ENCODE measurements at regions not wholly inside any gene's neighbourhood (a gene's known extent, or its start where the extent isn't known, plus 50 kb on each side); places are given as distances from the start of the nearest gene placed in this dataset.

DNA sequence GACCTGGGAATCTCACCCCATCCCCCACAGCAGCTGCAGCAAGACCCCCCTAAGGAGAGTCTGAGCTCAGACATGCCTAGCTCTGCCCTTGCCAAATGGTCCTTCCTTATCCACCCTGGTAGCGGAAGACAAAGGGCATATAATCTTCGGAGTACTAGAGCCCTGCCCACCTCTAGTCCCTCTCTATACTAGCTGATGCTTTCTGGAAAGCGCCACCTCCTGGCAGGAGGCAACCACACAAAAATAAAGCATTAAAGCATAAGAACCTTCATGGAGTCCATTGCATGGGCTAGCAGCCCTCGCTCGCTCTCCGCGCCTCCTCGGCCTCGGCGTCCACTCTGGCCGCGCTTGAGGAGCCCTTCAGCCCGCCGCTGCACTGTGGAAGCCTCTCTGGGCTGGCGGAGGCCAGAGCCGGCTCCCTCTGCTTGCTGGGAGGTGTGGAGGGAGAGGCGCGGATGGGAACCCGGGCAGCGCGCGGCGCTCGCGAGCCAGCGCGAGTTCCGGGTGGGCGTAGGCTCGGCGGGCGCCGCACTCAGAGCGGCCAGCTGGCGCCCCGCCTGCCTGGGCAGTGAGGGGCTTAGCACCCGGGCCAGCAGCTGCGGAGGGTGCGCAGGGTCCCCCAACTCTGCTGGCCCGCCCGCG is 941.2 kb downstream of the SUCLG1 start:
- no peak for DNase-seq

DNA sequence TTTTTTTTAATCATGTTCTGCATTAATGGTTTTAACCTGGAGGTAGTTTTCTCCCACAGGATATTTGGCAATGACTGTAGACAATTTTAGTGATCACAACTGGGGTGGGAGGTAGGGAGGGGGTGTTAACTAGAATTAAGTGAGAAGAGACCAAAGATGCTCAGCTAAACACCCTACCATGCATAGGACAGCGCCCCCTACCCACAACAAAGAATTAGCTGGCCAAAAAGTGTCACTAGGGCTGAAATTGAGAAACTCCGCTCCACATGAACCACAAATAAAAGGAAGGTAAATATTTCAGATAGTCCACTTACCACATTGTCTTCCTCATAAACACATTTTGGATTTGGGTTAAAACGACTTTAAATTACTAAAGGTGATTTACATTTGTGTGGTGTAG is 942.6 kb downstream of the SUCLG1 start:
- DNase-seq = no peak

DNA sequence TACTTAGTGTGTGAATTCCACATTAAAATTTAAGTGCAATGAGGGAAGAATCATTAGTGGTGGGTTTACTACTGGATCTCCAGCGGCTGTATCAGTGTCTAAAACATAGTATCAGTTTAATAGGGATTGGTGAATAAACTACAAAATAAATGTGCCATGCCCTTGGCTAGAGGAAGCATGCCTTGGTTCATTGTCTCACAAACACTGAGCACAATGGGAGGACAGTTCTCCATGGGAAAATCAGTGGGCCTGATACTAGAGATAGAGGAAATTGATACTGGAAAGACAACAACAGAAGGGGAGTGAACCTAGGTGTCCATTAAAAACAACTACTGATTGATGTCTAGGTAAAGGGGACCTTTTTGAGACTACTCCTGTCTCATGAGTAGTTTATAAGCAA is 971.6 kb downstream of the SUCLG1 start:
- no peak for DNase-seq

- DNase-seq = no peak
Measured at GRCh38 chr2:83481436-83481835, 977.6 kb downstream of the SUCLG1 start.

DNA sequence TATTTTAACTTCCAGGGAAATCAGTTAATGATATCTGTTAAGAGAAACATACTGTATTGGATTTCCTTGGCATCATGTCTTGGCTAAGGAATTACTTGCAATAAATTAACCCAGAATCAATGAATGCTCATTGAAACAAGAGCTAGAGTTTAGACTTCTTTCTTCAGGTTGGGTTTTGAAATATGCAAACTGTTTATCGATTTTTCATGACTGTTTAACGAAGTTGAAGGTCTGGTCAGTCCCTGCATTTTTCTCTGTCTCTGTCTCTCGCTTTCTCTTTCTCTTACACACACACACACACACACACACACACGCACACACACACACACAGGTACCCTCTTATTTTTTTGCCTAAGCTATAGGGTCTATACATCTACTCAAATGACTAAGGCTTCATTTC is 981.0 kb downstream of the SUCLG1 start:
- no peak for DNase-seq

DNA sequence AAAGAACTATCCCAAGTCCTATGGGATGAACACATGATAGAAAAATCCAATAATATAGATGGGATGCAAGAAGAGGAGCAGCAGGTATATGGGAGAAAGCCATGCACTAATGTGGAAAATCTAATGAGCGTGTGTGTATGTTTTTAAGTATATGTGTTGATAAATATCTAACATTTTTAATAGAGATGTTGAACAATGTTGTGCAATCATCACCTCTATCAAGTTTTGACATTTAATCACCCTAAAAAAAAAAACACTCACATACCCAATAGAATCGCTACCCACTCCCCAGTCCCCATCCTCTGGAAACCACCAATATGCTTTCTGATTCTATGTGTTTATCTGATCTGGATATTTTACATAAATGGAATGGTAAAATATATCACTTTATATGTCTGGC is 983.7 kb downstream of the SUCLG1 start:
- DNase-seq = no peak

GRCh38 chr2:83471655-83472054 is 987.4 kb downstream of the SUCLG1 start:
- DNase-seq = no peak

DNA sequence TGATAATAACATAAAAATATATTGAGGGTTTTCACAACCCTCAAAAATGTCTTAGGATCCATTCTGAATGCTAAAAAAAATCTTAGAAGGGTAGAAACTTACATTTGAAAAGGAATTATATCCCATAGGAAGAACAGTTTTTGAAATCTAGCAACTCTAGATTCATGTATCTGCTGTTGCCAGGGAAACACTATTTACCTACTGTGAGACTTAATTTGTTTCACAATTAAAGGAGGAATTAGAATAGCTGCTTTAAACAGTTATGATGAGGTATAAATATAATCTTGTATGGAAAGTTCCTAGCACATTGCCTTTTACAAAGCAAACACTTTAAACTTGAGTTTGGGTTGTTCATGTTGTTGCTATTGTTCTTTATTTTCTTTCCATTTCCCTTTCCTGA is 988.2 kb downstream of the SUCLG1 start:
- no peak for DNase-seq

- no peak for DNase-seq
Measured at GRCh38 chr2:83464444-83464843, 994.6 kb downstream of the SUCLG1 start.

DNA sequence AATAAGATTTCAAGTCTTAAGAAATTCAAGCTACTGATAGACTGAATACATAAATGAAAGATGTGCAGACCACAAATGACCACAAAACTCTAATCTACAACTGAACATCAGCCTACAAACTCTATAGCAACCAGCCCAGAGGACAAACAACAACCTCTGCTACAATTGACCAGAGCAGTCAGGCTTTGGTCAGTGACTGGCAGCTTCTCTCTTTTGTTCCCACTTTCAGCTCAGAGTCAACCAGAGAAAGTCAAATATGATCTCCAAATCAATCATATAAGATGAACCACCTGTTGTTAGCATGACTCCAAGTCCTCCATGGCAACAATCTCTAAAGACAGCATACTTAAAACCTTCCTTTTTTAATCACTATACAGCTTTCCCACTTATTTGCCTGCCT is 996.2 kb downstream of the SUCLG1 start:
- no peak for DNase-seq

DNA sequence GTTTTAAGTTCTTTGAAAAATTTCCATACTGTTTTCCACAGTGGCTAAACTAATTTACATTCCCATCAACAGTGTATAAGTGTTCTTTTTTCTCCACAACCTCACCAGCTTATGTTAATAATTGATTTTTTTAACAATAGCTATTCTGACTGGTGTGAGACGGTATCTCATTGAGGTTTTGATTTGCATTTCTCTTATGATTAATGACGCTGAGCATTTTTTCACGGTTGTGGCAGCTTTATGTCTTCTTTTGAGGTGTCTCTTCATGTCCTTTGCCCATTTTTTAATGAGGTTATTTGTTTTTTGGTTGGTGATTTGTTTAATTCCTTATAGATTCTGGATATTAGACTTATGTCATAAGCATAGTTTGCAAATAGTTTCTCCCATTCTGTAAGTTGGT is 997.9 kb downstream of the SUCLG1 start:
- DNase-seq = no peak

GRCh38 chr2:83459456-83459855 is 999.6 kb downstream of the SUCLG1 start:
- no peak for DNase-seq

DNA sequence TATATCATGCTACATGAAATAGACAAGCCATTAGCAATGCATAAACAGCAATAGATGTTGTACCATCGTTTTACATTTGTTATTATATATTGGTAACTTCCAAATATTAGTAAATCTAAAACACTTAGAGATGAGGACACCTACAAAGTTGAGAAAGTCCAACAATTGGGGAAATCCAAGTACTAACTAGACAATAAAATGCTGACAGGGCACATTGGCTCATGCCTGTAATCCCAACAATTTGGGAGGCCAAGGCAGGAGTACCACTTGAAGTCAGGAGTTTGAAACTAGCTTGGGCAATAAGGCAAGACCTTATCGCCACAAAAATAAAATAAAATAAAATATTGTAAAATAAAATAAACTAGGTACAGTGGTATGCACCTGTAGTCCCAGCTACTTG is 1023.1 kb downstream of the SUCLG1 start:
- DNase-seq = no peak

DNA sequence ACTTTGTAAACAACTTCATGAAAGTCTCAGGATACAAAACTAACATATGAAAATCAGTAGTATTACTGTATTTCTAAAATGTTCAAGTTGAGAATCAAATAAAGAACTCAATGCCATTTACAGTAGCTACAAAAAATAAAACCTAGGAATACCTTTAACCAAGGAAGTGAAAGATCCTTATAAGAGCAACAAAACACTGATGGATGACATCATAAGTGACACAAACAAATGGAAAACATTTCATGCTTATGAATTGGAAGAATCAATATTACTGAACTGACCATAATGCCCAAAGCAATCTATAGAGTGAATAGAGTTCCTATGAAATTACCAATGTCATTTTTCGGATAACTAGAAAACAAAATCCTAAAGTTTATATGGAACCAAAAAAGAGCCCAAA is 1038.1 kb downstream of the SUCLG1 start:
- DNase-seq = no peak

GRCh38 chr2:83394134-83394904 is 1064.8 kb downstream of the SUCLG1 start:
- no peak for DNase-seq

DNA sequence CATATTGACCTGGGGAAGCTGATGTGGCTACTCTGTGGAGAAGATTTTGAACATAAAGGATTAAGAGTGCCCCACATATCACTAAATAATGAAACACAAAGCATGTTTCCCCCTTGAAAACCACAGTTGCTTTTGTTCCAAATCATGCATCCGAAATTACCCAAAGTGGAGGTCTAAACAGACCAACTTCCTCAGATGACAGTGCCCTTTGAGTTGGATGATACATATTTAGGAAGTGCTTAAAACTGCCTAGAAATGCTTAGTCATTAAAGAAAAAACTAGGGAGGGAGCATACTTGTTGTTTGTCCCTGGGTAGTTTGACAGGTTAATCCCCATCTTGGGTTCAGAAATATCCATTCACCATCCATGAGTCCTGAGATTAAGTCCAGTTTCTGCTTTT is 1070.3 kb downstream of the SUCLG1 start:
- DNase-seq = no peak

- DNase-seq = no peak
Measured at GRCh38 chr2:83386549-83386948, 1072.5 kb downstream of the SUCLG1 start.

DNA sequence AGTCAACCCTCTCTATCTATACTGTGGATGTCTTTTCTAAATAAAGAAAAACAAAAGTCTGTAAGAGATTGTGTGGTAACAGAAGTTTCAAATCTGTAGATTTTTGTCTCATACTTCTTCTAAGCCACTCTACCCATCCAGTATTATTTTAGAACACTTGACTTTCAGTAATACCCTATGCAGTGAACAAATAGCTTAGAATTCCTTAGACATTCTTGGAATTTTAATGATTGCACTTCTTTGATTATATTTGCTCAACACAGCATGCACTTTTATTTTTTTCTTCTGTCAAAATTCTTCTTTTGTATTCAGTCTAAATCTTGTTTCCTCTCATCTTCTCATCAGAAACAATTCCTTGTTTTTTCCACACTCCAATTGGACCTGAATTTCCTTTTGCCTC is 1080.2 kb downstream of the SUCLG1 start:
- no peak for DNase-seq

GRCh38 chr2:83376731-83377130 is 1082.3 kb downstream of the SUCLG1 start:
- DNase-seq = no peak

DNA sequence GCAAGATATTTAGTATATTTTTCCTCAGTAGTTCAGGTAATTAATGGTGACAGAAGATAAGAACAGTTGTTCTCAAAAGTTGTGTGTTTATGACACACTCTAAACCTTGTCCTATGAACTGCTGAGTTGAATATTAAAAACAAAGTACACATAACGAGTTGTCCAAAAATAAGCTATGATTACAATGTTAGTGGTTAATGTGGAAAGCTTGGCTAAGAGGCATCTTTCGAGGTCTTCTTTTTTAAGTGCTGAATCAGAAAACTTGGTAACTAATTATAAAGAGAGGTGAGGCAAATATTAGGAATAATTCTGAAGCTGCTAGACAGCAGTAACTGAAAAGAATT is 1088.7 kb downstream of the SUCLG1 start:
- DNase-seq = no peak

GRCh38 chr2:83369601-83370418 is 1089.3 kb downstream of the SUCLG1 start:
- DNase-seq = no peak

- no peak for DNase-seq
Measured at GRCh38 chr2:83368916-83369315, 1090.2 kb downstream of the SUCLG1 start.

DNA sequence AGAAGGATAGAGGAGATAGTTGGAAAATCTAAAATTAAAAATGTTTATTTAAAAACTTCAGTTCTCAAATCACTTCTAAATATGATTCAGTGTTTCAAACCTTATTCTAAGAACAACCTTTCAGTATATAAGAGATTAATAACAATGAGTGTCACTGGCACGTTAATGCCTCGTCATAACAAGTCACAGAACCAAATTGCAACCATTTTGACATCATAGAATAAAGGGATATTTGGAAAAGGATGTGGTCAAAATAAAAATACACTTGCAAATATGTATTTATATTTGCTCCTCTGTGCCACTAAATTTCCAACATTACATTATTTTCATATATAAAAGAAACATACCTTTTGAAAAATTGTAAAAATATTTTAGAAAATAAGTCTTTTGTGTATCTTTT is 1090.6 kb downstream of the SUCLG1 start:
- DNase-seq = no peak

- no peak for DNase-seq
Measured at GRCh38 chr2:83365476-83365875, 1093.6 kb downstream of the SUCLG1 start.

All from activated naive CD4-positive, alpha-beta T cell (primary cell).